Endothelial cell (in vitro differentiated cells): ENCODE measurements at regions not wholly inside any gene's neighbourhood (a gene's known extent, or its start where the extent isn't known, plus 50 kb on each side); places are given as distances from the start of the nearest gene placed in this dataset.
A peak's percentile ranks its signal among the peaks of the same experiment; 100 is the strongest.
"Not testable (repeated sequence)": the region's sequence is repeated elsewhere in the genome, so short reads cannot be mapped to it uniquely, and the experiment has no call there.

Source experiments
- DNase-seq: peaks from one replicate; pipeline ENCODE4 v3.0.0; 2021; ENCODE audit warnings: low spot score
- H3K27ac Mint-ChIP-seq: one replicate; pipeline ENCODE4 v1.8.0; 2021; ENCODE audit warnings: mixed read lengths, inconsistent platforms; ENCODE audit not compliant: unreplicated experiment
- H3K27me3 Mint-ChIP-seq: one replicate; pipeline ENCODE4 v1.8.0; 2021; ENCODE audit warnings: mild to moderate bottlenecking, moderate library complexity, mixed read lengths, inconsistent platforms; ENCODE audit not compliant: unreplicated experiment
- H3K36me3 Mint-ChIP-seq: one replicate; pipeline ENCODE4 v1.8.0; 2021; ENCODE audit warnings: mild to moderate bottlenecking, low read depth, mixed read lengths, inconsistent platforms; ENCODE audit not compliant: unreplicated experiment
- H3K4me1 Mint-ChIP-seq: one replicate; pipeline ENCODE4 v1.8.0; 2021; ENCODE audit warnings: mild to moderate bottlenecking, mixed read lengths, inconsistent platforms; ENCODE audit not compliant: unreplicated experiment
- H3K4me3 Mint-ChIP-seq: one replicate; pipeline ENCODE4 v1.8.0; 2021; ENCODE audit warnings: mild to moderate bottlenecking, mixed read lengths, inconsistent platforms; ENCODE audit not compliant: unreplicated experiment
- H3K9me3 Mint-ChIP-seq: one replicate; pipeline ENCODE4 v1.8.0; 2021; ENCODE audit warnings: mixed read lengths, inconsistent platforms; ENCODE audit not compliant: unreplicated experiment
- TF ChIP-seq, protein P1 (sequence below): fragments of 200-600 bp; sonication (generic); IDR thresholded peaks from one replicate; pipeline ENCODE4 v1.5.0; 2021; ENCODE audit warnings: antibody characterized with exemption; ENCODE audit not compliant: unreplicated experiment

DNA sequence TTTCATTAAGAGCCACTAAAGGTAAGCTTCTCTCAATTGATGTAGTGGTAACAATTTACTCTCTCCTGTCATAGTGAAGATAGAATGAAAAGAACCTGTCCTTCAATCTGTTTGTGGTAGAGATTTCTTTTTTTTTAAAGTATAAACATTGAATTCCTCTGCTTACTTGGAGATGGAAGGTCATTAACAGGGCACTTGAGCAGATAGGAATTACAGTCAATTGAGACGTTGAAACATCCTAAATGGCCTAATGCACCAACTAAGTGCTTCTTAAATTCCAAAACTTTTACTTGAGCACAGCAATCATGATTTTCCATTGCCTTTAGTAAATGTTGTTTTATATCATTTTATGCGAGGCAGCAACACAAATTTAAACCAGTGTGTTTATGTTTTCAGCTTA lies 241.4 kb downstream of the FOXG1 start:
- Mint-ChIP-seq H3K36me3 (no peaks in the 10 kb centered on the region), H3K27ac (no peak overlapping the region), H3K4me3 (no peak overlapping the region), H3K4me1 (no peaks in the 10 kb centered on the region), H3K27me3 (no peaks in the 10 kb centered on the region), H3K9me3 (no peaks in the 10 kb centered on the region)
- TF ChIP-seq, protein P1, sequence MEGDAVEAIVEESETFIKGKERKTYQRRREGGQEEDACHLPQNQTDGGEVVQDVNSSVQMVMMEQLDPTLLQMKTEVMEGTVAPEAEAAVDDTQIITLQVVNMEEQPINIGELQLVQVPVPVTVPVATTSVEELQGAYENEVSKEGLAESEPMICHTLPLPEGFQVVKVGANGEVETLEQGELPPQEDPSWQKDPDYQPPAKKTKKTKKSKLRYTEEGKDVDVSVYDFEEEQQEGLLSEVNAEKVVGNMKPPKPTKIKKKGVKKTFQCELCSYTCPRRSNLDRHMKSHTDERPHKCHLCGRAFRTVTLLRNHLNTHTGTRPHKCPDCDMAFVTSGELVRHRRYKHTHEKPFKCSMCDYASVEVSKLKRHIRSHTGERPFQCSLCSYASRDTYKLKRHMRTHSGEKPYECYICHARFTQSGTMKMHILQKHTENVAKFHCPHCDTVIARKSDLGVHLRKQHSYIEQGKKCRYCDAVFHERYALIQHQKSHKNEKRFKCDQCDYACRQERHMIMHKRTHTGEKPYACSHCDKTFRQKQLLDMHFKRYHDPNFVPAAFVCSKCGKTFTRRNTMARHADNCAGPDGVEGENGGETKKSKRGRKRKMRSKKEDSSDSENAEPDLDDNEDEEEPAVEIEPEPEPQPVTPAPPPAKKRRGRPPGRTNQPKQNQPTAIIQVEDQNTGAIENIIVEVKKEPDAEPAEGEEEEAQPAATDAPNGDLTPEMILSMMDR, result no peak
- DNase-seq, result no peak

DNA sequence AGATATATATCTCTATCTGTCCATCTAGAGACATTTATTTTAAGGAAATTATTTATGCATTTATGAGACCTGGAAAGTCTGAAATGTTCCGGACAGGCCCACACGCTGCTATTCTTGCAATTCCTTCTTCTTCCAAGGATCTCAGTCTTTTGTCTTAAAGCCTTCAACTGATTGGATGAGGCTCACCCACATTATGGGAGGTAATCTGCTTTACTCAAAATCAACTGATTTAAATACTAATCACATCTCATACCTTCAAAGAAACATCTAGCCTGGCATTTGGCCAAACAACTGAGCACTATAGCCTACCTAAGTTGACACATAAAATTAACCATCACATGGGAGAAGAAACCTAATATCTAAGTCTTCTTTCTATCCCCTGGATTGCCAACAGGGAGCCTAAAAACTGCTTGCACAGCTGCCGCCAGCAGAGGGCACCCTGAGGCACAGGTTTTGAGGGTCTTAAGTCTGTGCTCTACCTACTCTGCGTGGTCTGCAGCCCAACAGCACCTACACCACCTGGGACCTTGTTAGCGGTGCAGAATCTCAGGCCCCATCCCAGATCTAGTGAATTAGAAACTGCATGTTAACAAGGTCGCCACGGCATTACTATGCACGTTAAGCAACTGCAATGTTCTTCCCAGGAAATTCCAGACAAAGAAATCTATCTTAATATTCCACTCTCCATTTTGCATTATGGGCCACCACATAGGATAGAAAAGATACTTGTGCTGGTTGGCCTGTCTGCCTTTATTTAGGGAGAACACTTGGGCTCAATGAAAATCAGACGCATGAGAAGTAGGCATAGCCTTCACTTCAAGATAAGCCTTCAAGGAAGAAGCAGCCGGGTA lies 249.7 kb downstream of the FOXG1 start:
- DNase-seq, result peak; percentile 68
- TF ChIP-seq, protein P1, result peak; percentile 78
- no peak overlapping the region for H3K27ac Mint-ChIP-seq
- H3K36me3 Mint-ChIP-seq, result no peaks in the 10 kb centered on the region
- H3K4me1 Mint-ChIP-seq, result no peaks in the 10 kb centered on the region
- no peak overlapping the region for H3K4me3 Mint-ChIP-seq
- no peaks in the 10 kb centered on the region for H3K9me3 Mint-ChIP-seq
- H3K27me3 Mint-ChIP-seq, result no peaks in the 10 kb centered on the region

DNA sequence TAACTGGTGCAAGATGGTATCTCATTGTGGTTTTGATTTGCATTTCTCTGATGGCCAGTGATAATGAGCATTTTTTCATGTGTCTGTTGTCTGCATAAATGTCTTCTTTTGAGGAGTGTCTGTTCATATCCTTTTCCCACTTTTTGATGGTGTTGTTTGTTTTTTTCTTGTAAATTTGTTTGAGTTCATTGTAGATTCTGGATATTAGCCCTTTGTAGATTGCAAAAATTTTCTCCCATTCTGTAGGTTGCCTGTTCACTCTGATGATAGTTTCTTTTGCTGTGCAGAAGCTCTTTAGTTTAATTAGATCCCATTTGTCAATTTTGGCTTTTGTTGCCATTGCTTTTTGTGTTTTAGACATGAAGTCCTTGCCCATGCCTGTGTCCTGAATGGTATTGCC lies 256.9 kb downstream of the FOXG1 start:
- not testable (repeated sequence) for H3K9me3 Mint-ChIP-seq

DNA sequence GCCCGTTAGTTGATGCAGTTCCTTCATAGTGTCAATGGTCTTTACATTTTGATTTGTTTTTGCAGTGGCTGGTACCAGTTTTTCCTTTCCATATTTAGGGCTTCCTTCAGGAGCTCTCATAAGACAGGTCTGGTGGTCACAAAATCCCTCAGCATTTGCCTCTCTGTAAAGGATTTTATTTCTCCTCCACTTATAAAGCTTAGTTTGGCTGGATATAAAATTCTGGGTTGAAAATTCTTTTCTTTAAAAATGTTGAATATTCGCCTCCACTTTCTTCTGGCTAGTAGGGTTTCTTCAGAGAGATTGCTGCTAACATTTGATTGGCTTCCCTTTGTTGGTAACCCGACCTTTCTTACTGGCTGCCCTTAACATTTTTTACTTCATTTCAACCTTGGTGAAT lies 260.9 kb downstream of the FOXG1 start:
- not testable (repeated sequence) for DNase-seq, H3K4me3 Mint-ChIP-seq, H3K9me3 Mint-ChIP-seq, H3K36me3 Mint-ChIP-seq, H3K27me3 Mint-ChIP-seq, H3K4me1 Mint-ChIP-seq, H3K27ac Mint-ChIP-seq

More for the DNA sequence above, 256.9 kb downstream of the FOXG1 start:
- not testable (repeated sequence) for H3K4me1 Mint-ChIP-seq, H3K27me3 Mint-ChIP-seq, H3K36me3 Mint-ChIP-seq, H3K4me3 Mint-ChIP-seq, DNase-seq, H3K27ac Mint-ChIP-seq

DNA sequence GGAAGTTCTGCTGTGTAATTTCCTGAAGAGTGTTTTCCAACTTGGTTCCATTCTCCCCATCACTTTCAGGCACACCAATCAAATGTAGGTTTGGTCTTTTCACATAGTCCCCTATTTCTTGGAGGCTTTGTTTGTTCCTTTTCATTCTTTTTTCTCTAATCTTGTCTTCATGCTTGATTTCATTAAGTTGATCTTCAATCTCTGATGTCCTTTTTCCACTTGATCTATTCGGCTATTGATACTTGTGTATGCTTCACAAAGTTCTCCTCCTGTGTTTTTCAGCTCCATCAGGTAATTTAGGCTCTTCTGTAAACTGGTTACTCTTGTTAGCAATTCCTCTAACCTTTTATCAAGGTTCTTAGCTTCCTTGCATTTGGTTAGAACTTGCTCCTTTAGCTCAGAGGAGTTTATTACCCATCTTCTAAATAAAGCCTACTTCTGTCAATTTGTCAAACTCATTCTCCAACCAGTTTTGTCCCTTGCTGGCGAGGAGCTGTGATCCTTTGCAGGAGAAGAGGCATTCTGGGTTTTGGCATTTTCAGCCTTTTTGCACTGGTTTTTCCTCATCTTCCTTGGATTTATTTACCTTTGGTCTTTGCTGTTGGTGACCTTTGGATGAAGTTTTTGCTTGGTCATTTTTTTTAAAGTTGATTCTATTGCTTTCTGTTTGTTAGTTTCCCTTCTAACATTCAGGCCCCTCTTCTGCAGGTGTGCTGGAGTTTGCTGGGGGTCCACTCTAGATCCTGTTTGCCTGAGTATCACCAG lies 261.5 kb downstream of the FOXG1 start:
- H3K27ac Mint-ChIP-seq, H3K36me3 Mint-ChIP-seq, H3K9me3 Mint-ChIP-seq, DNase-seq, H3K4me3 Mint-ChIP-seq, H3K27me3 Mint-ChIP-seq, H3K4me1 Mint-ChIP-seq: not testable (repeated sequence)

DNA sequence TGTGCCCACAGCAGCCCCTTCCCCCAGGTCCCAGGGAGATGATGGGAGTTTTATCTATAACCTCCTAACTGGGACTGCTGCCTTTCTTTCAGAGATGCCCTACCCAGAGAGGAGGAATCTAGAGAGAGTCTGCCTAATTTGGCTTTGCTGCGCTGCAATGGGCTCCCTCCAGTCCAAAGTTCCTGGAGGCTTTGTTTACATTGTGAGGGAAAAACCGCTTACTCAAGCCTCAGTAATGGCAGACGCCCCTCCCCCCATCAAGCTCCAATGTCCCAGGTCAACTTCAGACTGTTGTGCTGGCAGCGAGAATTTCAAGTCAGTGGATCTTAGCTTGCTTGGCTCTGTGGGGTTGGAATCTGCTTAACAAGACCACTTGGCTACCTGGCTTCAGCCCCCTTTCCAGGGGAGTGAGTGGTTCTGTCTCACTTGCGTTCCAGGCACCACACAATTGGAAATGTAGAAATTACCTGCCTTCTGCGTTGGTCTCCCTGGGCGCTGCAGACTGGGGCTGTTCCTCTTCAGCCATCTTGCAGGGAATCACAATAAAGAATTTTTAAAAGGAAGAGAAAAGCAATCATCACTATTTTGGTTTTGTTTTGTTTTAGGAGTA lies 262.5 kb downstream of the FOXG1 start:
- DNase-seq, result no peak
- Mint-ChIP-seq H3K36me3 (no peaks in the 10 kb centered on the region), H3K4me3 (no peak overlapping the region), H3K4me1 (peaks cover 5% of the 10 kb centered on the region), H3K9me3 (no peaks in the 10 kb centered on the region), H3K27me3 (peaks cover 1% of the 10 kb centered on the region), H3K27ac (peak overlapping the region; percentile 43)
- TF ChIP-seq, protein P1, result no peak
